HepG2 (cell line): ENCODE measurements at regions not wholly inside any gene's neighbourhood (a gene's known extent, or its start where the extent isn't known, plus 50 kb on each side); places are given as distances from the start of the nearest gene placed in this dataset.

ENCODE experiments used
- ATAC-seq: fragments of 200-7000 bp; cut with Tn5 transposase; 3 replicates; pipeline ENCODE4 v1.9.1; 2020; ENCODE audit warnings: mild to moderate bottlenecking, moderate library complexity
- BruUV-seq: library from RNA; stranded (reverse); fragments of 400-500 nt; replicated peaks from 2 replicates; lab custom pipeline; 2021; lab: Mats Ljungman, UMichigan
- CTCF ChIA-PET: fragments of 300-600 bp; formaldehyde crosslinking; extraction: SDS; loops from one replicate; lab custom pipeline; 2021; ENCODE audit warnings: low total read pairs, inconsistent platforms, low intra/inter-chr PET ratio; lab: Yijun Ruan, JAX
- POLR2A ChIA-PET: fragments of 350-600 bp; sonication (Branson Sonifier 250); formaldehyde crosslinking; loops from one replicate; lab custom pipeline; 2020; ENCODE audit warnings: antibody characterized with exemption, inconsistent platforms; lab: Yijun Ruan, JAX
- DNase-seq: peaks from one replicate; pipeline ENCODE4 v3.0.0-alpha.2; 2015; ENCODE audit warnings: low spot score
- FAIRE-seq: peaks from 3 replicates; lab custom pipeline; 2011; peaks lifted over from hg19 to GRCh38; lab: Jason Lieb, UNC
- H2AFZ ChIP-seq: one replicate; pipeline ENCODE4 v1.6.1; 2011; ENCODE audit warnings: low read length, inconsistent platforms
- H3K27ac ChIP-seq: fragments of 300-600 bp; 3 replicates; pipeline ENCODE4 v1.8.0; 2011; ENCODE audit warnings: mixed run types, mild to moderate bottlenecking, mixed read lengths, low read length, inconsistent platforms; ENCODE audit not compliant: insufficient read depth; ENCODE audit errors: extremely low read length
- H3K27me3 ChIP-seq, 2 experiments: fragments of 200-600 bp in 1 of 2; 2 replicates in 1 of 2; 3 replicates in 1 of 2; pipeline versions ENCODE4 v1.6.0 to v1.8.0; 2011; ENCODE audit warnings: low read length in 2 of 2, mild to moderate bottlenecking in 2 of 2, moderate library complexity in 2 of 2, inconsistent platforms in 1 of 2; ENCODE audit not compliant: insufficient read depth in 2 of 2, control insufficient read depth in 1 of 2
- H3K36me3 ChIP-seq, 2 experiments: fragments of 200-600 bp in 1 of 2; replicated peaks in 1 of 2; 2 replicates in 1 of 2; 3 replicates in 1 of 2; pipeline versions ENCODE4 v1.5.1 to v1.8.0; 2011; ENCODE audit warnings: low read length in 2 of 2, inconsistent platforms in 1 of 2; ENCODE audit not compliant: insufficient read depth in 2 of 2, control insufficient read depth in 1 of 2
- H3K4me1 ChIP-seq: 2 replicates; pipeline ENCODE4 v1.5.1; 2012; ENCODE audit warnings: low read length, inconsistent platforms; ENCODE audit not compliant: insufficient read depth
- H3K4me2 ChIP-seq: 2 replicates; pipeline ENCODE4 v1.6.0; 2011; ENCODE audit warnings: low read depth, low read length, inconsistent platforms
- H3K4me3 ChIP-seq, 3 experiments: fragments of 200-600 bp in 1 of 3; sonication (generic), shearing (Covaris generic) in 1 of 3; replicated peaks in 1 of 3; 2 replicates each; pipeline ENCODE4 v1.5.1; 2011 to 2016; ENCODE audit warnings: low read length in 3 of 3, inconsistent platforms in 2 of 3, low read depth in 2 of 3, mild to moderate bottlenecking in 2 of 3, control low read depth in 1 of 3, mixed read lengths in 1 of 3; ENCODE audit not compliant: insufficient read depth in 1 of 3
- H3K79me2 ChIP-seq: one replicate; pipeline ENCODE4 v1.6.1; 2011; ENCODE audit warnings: low read length, inconsistent platforms; ENCODE audit not compliant: insufficient read depth
- H3K9ac ChIP-seq: 2 replicates; pipeline ENCODE4 v1.6.0; 2011; ENCODE audit warnings: mild to moderate bottlenecking, low read depth, low read length, inconsistent platforms; ENCODE audit not compliant: insufficient read depth
- H3K9me3 ChIP-seq: 2 replicates; pipeline ENCODE4 v1.5.1; 2012; ENCODE audit warnings: mild to moderate bottlenecking, low read length
- H4K20me1 ChIP-seq: 2 replicates; pipeline ENCODE4 v1.6.0; 2011; ENCODE audit warnings: inconsistent platforms, mild to moderate bottlenecking, low read length, moderate library complexity; ENCODE audit not compliant: insufficient read depth
- CREM ChIP-seq, 2 experiments: sonication (generic) in 1 of 2; formaldehyde crosslinking in 1 of 2; IDR thresholded peaks; 2 replicates each; pipeline versions ENCODE4 v1.4.0 to v1.6.1; 2016 to 2020; ENCODE audit warnings: antibody characterized with exemption in 1 of 2, mild to moderate bottlenecking in 1 of 2, missing genetic modification reagents in 1 of 2
- MAZ ChIP-seq, 2 experiments: sonication (generic) in 1 of 2; formaldehyde crosslinking in 1 of 2; IDR thresholded peaks; 2 replicates each; pipeline versions ENCODE4 v1.5.0 to v1.6.1; 2012 to 2020; ENCODE audit warnings: low read depth in 2 of 2, mild to moderate bottlenecking in 2 of 2, borderline replicate concordance in 1 of 2, improper control_type of control experiment in 1 of 2, low read length in 1 of 2, missing genetic modification reagents in 1 of 2, moderate library complexity in 1 of 2
- RFX5 ChIP-seq: IDR thresholded peaks from 2 replicates; pipeline ENCODE4 v1.6.1; 2011; ENCODE audit warnings: low read depth, low read length, improper control_type of control experiment
- ZNF569 ChIP-seq: sonication (generic); formaldehyde crosslinking; IDR thresholded peaks from 2 replicates; pipeline ENCODE4 v1.5.0; 2020; ENCODE audit warnings: mild to moderate bottlenecking, missing genetic modification reagents, moderate library complexity, borderline replicate concordance
- WGBS: methylation state at CpG from one replicate; pipeline ENCODE4 v1.1.6; 2017; ENCODE audit warnings: low lambda C conversion rate; 5-methylcytosine and 5-hydroxymethylcytosine counted together
- in situ Hi-C: cut with HindIII; loops from 2 replicates; pipeline ENCODE4 v1.10.0; 2017; ENCODE audit warnings: low pct_unique_long_range_greater_than_20kb; ENCODE audit not compliant: extremely low pct_ligation_motif_present
- intact Hi-C: fragments of 100-400 bp; cut with micrococcal nuclease; formaldehyde crosslinking; loops from one replicate; pipeline ENCODE4 v1.10.0; 2022; ENCODE audit not compliant: unreplicated experiment

DNA sequence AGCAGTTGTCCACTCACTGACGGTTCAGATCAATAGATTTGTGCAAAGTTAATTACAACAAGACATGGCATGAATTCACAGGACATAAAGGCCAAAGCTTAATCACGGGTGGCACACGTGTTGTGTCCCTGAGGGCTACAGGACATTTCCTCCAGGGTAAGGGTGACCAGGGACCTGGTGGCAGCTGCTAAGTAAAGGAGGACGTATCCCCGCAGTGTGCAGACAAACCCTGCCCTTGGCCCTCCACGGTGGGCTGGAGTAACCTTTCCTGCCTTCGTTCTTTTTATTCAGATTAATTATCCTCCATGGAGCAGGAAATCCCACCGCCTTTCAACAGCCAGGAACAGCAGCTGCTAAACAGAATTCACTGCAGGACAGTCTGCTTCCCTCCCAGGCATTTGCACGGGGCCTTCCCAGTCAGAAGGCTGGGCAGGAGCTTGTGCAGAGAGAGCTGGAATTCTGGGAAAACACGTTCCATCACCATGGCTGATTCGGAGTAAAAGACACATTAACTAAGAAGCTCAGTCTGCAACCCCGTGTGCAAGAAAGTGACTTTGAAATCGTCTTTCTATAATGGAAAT, 289.9 kb upstream of the SFSWAP start:
- Histone ChIP-seq H3K27ac (no peak overlapping the region), H3K27me3 (peaks cover 1 to 19% of the 10 kb centered on the region in 2 experiments; a peak in 2 of 5 replicates), H3K9me3 (no peaks in the 10 kb centered on the region), H3K4me1 (no peaks in the 10 kb centered on the region), H3K4me3 (no peak overlapping the region), H2AFZ (no peak overlapping the region), H3K9ac (no peak overlapping the region), H3K4me2 (no peak overlapping the region), H3K79me2 (no peaks in the 10 kb centered on the region), H3K36me3 (no peaks in the 10 kb centered on the region), H4K20me1 (no peaks in the 10 kb centered on the region)
- TF ChIP-seq MAZ (IDR thresholded peaks at IDR 0.05; ENCODE audit: borderline replicate concordance, low read depth, low read length) (no peak), MAZ (CRISPR knock-in tag; IDR thresholded peaks at IDR 0.05; ENCODE audit: low read depth) (no peak)
- FAIRE-seq: no peak
- ChIA-PET POLR2A (no interaction called here), CTCF (no interaction called here)
- no TSS peak for BruUV-seq
- no peak for DNase-seq
- intact Hi-C loops: no loop called here
- WGBS: 9% methylated on average over 11 of the region's 13 CpGs
- in situ Hi-C loops: no loop called here
- ATAC-seq: no peak

DNA sequence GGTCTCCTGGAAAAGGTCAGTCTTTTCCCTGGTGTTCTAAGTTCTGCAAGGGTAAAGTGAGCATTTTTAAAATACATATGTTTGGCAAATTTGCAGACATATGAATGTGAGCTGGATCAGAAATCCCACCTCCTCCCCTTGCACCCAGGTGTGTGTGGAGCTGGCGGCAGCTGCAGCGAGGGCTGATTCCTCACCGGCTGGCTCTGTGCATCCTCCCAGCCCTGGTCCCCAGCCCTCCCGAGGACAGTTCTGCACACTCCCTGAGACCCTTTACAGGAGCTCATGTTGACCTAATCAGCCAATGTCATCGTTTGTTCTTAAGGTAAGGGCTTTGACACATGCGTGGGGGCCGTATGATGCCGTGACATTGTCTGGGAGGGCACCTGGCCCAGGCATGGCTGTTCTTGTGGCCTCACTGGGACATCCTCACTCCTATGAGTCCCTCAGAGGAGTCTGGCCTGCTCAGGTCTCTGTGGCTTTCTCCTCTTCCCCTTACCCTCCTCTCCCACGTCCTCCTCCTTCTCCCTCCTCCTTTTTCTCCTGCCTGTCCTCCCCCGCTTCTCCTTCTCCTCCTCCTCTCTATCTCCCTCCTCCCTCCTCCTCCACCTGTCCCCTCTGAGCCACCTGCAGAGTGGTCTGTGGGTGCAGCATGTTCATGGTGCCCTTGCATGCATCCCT, 289.2 kb upstream of the SFSWAP start:
- DNase-seq (no peak), ATAC-seq (no peak)
- H3K4me1 ChIP-seq: no peaks in the 10 kb centered on the region
- in situ Hi-C loops: no loop called here
- no peak overlapping the region for H3K4me2 ChIP-seq
- no peak overlapping the region for H3K9ac ChIP-seq
- POLR2A ChIA-PET: no interaction called here
- peaks cover 1 to 19% of the 10 kb centered on the region in 2 experiments; a peak in 2 of 5 replicates for H3K27me3 ChIP-seq
- BruUV-seq: no TSS peak
- WGBS: 29% methylated on average over 8 of the region's 10 CpGs
- H3K4me3 ChIP-seq: no peak overlapping the region
- TF ChIP-seq RFX5: no peak
- TF ChIP-seq ZNF569 (CRISPR knock-in tag): no peak
- no peak for TF ChIP-seq CREM (IDR thresholded peaks at IDR 0.05)
- TF ChIP-seq CREM (CRISPR knock-in tag; IDR thresholded peaks at IDR 0.05): no peak
- TF ChIP-seq, all 625 proteins: peak for 0
- CTCF ChIA-PET: no interaction called here
- Histone ChIP-seq H4K20me1 (no peaks in the 10 kb centered on the region), H3K36me3 (no peaks in the 10 kb centered on the region), H3K9me3 (no peaks in the 10 kb centered on the region), H3K27ac (no peak overlapping the region), H2AFZ (no peak overlapping the region), H3K79me2 (no peaks in the 10 kb centered on the region)
- intact Hi-C loops: no loop called here
- no peak for FAIRE-seq
